Spleen (tissue), 11 donors: ENCODE measurements at regions not wholly inside any gene's neighbourhood (a gene's known extent, or its start where the extent isn't known, plus 50 kb on each side); places are given as distances from the start of the nearest gene placed in this dataset.

Experiments used
- DNase-seq: peaks from one replicate; pipeline ENCODE4 v3.0.0-alpha.2; 2020
- H3K27ac ChIP-seq, 8 donors: fragments of 200-600 bp; sonication (generic) in 7 of 8; 1 replicate in 4 of 8; 2 replicates in 4 of 8; pipeline versions ENCODE4 v1.5.0 to v1.8.0; 2016 to 2021; ENCODE audit warnings: inconsistent platforms in 4 of 8, mild to moderate bottlenecking in 4 of 8, moderate library complexity in 1 of 8
- H3K27me3 ChIP-seq, 7 donors: fragments of 200-600 bp; sonication (generic) in 6 of 7; replicated peaks in 1 of 7; 1 replicate in 4 of 7; 2 replicates in 3 of 7; pipeline versions ENCODE4 v1.5.0 to v1.8.0; 2016 to 2021; ENCODE audit warnings: inconsistent platforms in 3 of 7, mild to moderate bottlenecking in 1 of 7
- H3K36me3 ChIP-seq, 6 donors: fragments of 200-600 bp; sonication (generic) in 5 of 6; 1 replicate in 4 of 6; 2 replicates in 2 of 6; pipeline versions ENCODE4 v1.5.0 to v1.8.0; 2016 to 2021; ENCODE audit warnings: inconsistent platforms in 2 of 6
- H3K4me1 ChIP-seq, 6 donors: fragments of 200-600 bp; sonication (generic) in 5 of 6; 1 replicate in 3 of 6; 2 replicates in 3 of 6; pipeline versions ENCODE4 v1.5.0 to v1.8.0; 2016 to 2021; ENCODE audit warnings: inconsistent platforms in 3 of 6
- H3K4me3 ChIP-seq, 8 donors: fragments of 200-600 bp; sonication (generic) in 7 of 8; 1 replicate in 4 of 8; 2 replicates in 4 of 8; pipeline versions ENCODE4 v1.5.0 to v1.8.0; 2016 to 2021; ENCODE audit warnings: inconsistent platforms in 4 of 8, mild to moderate bottlenecking in 4 of 8, moderate library complexity in 2 of 8
- H3K9me3 ChIP-seq, 8 donors: fragments of 200-600 bp; sonication (generic) in 7 of 8; 1 replicate in 4 of 8; 2 replicates in 4 of 8; pipeline versions ENCODE4 v1.5.0 to v1.8.0; 2016 to 2021; ENCODE audit warnings: inconsistent platforms in 4 of 8
- POLR2A ChIP-seq, 3 donors: fragments of 450-650 bp; IDR thresholded peaks; one replicate each; pipeline ENCODE4 v1.5.1; 2017; ENCODE audit warnings: antibody characterized with exemption in 3 of 3, mild to moderate bottlenecking in 1 of 3
- POLR2AphosphoS5 ChIP-seq, 3 donors: sonication (generic); formaldehyde crosslinking; IDR thresholded peaks; one replicate each; pipeline ENCODE4 v1.5.1; 2017; ENCODE audit warnings: antibody characterized with exemption in 3 of 3
- WGBS, 5 donors: extraction: QIAGEN DNeasy Blood & Tissue Kit in 3 of 5; methylation state at CpG; one replicate each; pipeline versions ENCODE4 v1.1.5 to v1.1.7; 2013 to 2018; 5-methylcytosine and 5-hydroxymethylcytosine counted together
- intact Hi-C: fragments of 100-400 bp; cut with DNase I; formaldehyde crosslinking; loops from one replicate; pipeline ENCODE4 v1.15.0; 2023; ENCODE audit warnings: low total_unique reads
- TF ChIP-seq, protein P1 (sequence below), 11 experiments: fragments of 200-600 bp in 7 of 11; fragments of 450-650 bp in 4 of 11; sonication (generic) in 4 of 11; IDR thresholded peaks in 8 of 11; conservative IDR thresholded peaks in 3 of 11; 1 replicate in 7 of 11; 2 replicates in 4 of 11; pipeline versions ENCODE4 v1.4.0 to v1.8.0; 2016 to 2021; ENCODE audit warnings: antibody characterized with exemption in 11 of 11, inconsistent platforms in 4 of 11, mild to moderate bottlenecking in 1 of 11
- donor health status: healthy with polysubstance abuse.
- donor health status: DM: no; HTN: no; CAD: no; lungs with moderate emphysema.
- donor health status: DM: no; HTN: no; CAD: no.
- donor health status: Bipolar disorder and iron deficiency.
- donor health status: healthy.
- donor health status: DM: no; HTN: no; CAD: no.
- donor health status: DM: yes; HTN: yes; CAD: no.

- Histone ChIP-seq H3K4me3 (no peak overlapping the region), H3K27ac (no peak overlapping the region), H3K4me1 (no peaks in the 10 kb centered on the region), H3K36me3 (no peaks in the 10 kb centered on the region), H3K9me3 (peaks cover 0 to under 1% (median 0%) of the 10 kb centered on the region in 8 donors), H3K27me3 (no peaks in the 10 kb centered on the region)
- 73 to 79% (median 73%) methylated on average over 11 of the region's 11 CpGs for WGBS, 5 donors
- no peak for TF ChIP-seq POLR2A (IDR thresholded peaks at IDR 0.05)
- TF ChIP-seq, protein P1, sequence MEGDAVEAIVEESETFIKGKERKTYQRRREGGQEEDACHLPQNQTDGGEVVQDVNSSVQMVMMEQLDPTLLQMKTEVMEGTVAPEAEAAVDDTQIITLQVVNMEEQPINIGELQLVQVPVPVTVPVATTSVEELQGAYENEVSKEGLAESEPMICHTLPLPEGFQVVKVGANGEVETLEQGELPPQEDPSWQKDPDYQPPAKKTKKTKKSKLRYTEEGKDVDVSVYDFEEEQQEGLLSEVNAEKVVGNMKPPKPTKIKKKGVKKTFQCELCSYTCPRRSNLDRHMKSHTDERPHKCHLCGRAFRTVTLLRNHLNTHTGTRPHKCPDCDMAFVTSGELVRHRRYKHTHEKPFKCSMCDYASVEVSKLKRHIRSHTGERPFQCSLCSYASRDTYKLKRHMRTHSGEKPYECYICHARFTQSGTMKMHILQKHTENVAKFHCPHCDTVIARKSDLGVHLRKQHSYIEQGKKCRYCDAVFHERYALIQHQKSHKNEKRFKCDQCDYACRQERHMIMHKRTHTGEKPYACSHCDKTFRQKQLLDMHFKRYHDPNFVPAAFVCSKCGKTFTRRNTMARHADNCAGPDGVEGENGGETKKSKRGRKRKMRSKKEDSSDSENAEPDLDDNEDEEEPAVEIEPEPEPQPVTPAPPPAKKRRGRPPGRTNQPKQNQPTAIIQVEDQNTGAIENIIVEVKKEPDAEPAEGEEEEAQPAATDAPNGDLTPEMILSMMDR (IDR thresholded peaks at IDR 0.05 in 8 of 11, conservative IDR thresholded peaks at IDR 0.05 in 3 of 11): no peak
- DNase-seq: no peak
- intact Hi-C loops: no loop called here
Measured at GRCh38 chr10:36448760-36449691, 676.4 kb upstream of the ANKRD30A start.

- TF ChIP-seq POLR2A (IDR thresholded peaks at IDR 0.05): no peak
- DNase-seq: no peak
- Histone ChIP-seq H3K9me3 (peaks cover 0 to 7% (median 0%) of the 10 kb centered on the region in 8 donors), H3K27me3 (no peaks in the 10 kb centered on the region), H3K36me3 (no peaks in the 10 kb centered on the region), H3K4me3 (no peak overlapping the region), H3K4me1 (no peaks in the 10 kb centered on the region), H3K27ac (no peak overlapping the region)
- intact Hi-C loops: no loop called here
- 77 to 88% (median 82%) methylated on average over 8 of the region's 8 CpGs for WGBS, 5 donors
Measured at GRCh38 chr10:36446881-36447280, 678.5 kb upstream of the ANKRD30A start.

- Histone ChIP-seq H3K27ac (no peak overlapping the region), H3K9me3 (peaks cover 0 to 7% (median 0%) of the 10 kb centered on the region in 8 donors), H3K36me3 (no peaks in the 10 kb centered on the region), H3K4me1 (no peaks in the 10 kb centered on the region), H3K27me3 (no peaks in the 10 kb centered on the region), H3K4me3 (no peak overlapping the region)
- intact Hi-C loops: no loop called here
- DNase-seq: no peak
- TF ChIP-seq POLR2AphosphoS5 (IDR thresholded peaks at IDR 0.05): no peak
- TF ChIP-seq, protein P1 (IDR thresholded peaks at IDR 0.05 in 8 of 11, conservative IDR thresholded peaks at IDR 0.05 in 3 of 11): no peak
- TF ChIP-seq POLR2A (IDR thresholded peaks at IDR 0.05): no peak
Measured at GRCh38 chr10:36443233-36443632, 682.2 kb upstream of the ANKRD30A start.

GRCh38 chr10:36441557-36441956, 683.8 kb upstream of the ANKRD30A start:
- 62 to 89% (median 73%) methylated on average over 7 of the region's 7 CpGs for WGBS, 5 donors
- TF ChIP-seq, protein P1 (IDR thresholded peaks at IDR 0.05 in 8 of 11, conservative IDR thresholded peaks at IDR 0.05 in 3 of 11): no peak
- TF ChIP-seq POLR2A (IDR thresholded peaks at IDR 0.05): no peak
- no peaks in the 10 kb centered on the region for H3K36me3 ChIP-seq
- DNase-seq: no peak
- H3K4me1 ChIP-seq: no peaks in the 10 kb centered on the region
- peaks cover 0 to 7% (median 0%) of the 10 kb centered on the region in 8 donors for H3K9me3 ChIP-seq
- no peak overlapping the region for H3K4me3 ChIP-seq
- no peaks in the 10 kb centered on the region for H3K27me3 ChIP-seq
- no peak overlapping the region for H3K27ac ChIP-seq
- intact Hi-C loops: no loop called here
